Frontal cortex (tissue), 3 donors: ENCODE measurements at regions not wholly inside any gene's neighbourhood (a gene's known extent, or its start where the extent isn't known, plus 50 kb on each side); places are given as distances from the start of the nearest gene placed in this dataset.
"Not testable (repeated sequence)": the region's sequence is repeated elsewhere in the genome, so short reads cannot be mapped to it uniquely, and the experiment has no call there.

ENCODE experiments used
- DNase-seq, 2 donors: peaks; one replicate each; pipeline ENCODE4 v3.0.0; 2012; ENCODE audit warnings: low spot score in 2 of 2
- FAIRE-seq: peaks from 2 replicates; lab custom pipeline; 2012; peaks lifted over from hg19 to GRCh38; lab: Jason Lieb, UNC
- donor health status: control.
- donor health status: control.
- donor health status: control.

GRCh38 chr11:89612096-89612495 lies 98.0 kb upstream of the TRIM77 start:
- DNase-seq (no peak), FAIRE-seq (no peak)

DNA sequence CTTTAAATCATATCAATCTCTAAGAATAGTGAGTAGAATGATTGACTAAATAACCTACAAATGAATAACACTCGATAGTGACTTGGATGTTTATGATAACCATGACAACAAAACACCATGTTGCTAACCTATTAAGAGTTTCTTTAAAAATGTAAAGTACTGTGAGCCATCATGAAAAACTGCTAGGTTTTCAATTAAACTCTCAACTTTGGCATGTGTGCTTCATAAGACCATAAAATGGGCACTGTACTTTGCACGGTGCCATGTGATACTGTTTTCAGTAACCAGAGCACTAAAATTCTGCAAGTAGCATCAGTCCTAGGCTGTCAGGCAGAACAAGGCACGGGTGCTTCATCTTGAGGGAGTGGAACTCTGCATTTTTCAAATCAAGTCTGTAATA lies 96.2 kb upstream of the TRIM77 start:
- no peak for FAIRE-seq
- no peak for DNase-seq

GRCh38 chr11:89614428-89614827 lies 95.7 kb upstream of the TRIM77 start:
- DNase-seq: not testable (repeated sequence)
- peak; percentile 40 for FAIRE-seq

- not testable (repeated sequence) for FAIRE-seq, DNase-seq
Measured at GRCh38 chr11:89615642-89616041, 94.5 kb upstream of the TRIM77 start.

- FAIRE-seq: peak; percentile 28
- DNase-seq: not testable (repeated sequence)
Measured at GRCh38 chr11:89616161-89616560, 93.9 kb upstream of the TRIM77 start.

GRCh38 chr11:89616999-89617602 lies 93.0 kb upstream of the TRIM77 start:
- peak; percentile 99 for FAIRE-seq
- DNase-seq: not testable (repeated sequence)

- not testable (repeated sequence) for FAIRE-seq, DNase-seq
Measured at GRCh38 chr11:89620721-89621120, 89.4 kb upstream of the TRIM77 start.

DNA sequence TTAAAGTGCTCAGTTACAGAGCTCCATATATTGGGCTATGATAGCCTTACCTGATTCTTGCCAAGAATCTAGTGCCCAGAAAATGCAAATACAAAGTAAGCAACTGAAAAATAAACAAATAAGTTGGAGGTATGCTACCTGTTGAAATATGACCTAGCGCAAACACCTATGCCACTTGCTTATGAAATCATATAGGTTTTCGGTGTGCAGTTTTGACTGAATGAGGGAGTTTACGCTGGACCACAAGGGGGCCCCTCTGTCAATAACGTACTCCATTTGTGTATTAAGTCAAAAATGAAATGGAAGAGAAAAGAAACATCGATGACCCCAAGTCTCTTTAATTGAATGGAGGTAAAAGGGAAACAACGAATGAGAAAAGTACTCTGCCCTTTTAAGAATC lies 84.9 kb upstream of the TRIM77 start:
- no peak for FAIRE-seq
- DNase-seq: no peak

DNA sequence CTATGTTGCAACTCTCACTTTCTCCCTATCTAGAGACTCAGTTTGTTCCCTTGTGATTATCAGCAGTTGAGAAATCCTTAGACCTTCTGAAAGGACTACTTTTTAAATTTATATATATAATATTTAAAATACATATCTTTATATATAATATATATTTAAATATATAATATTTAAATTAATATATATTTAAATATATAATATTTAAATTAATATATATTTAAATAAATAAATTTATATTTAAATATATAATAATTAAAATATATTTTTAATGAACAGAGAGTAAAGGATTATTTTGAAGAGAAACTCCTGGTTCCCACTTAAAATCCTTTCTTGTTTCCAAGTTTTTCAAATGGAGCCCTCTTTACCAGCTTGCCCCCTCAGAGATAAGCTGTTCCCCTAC lies 83.7 kb upstream of the TRIM77 start:
- FAIRE-seq (peak; percentile 66), DNase-seq (no peak)

DNA sequence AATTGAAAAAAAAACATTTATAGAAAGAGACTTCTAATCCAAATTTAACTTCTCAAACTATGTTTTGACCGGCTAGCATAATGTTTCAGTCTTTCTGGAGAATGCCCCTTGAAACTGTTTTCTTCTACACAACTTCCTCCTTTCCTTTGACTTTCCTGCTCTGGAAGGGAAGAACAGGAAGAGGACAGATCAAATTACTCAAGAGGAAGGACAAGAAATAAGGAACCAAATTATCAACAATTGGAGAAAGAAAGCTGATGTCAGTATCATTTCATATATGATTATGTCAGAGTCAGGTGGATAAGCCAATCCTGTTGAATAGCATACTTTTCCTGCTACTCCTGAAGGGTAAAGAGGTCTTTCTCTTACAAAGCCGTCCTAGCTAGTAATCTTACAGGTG lies 83.2 kb upstream of the TRIM77 start:
- DNase-seq, FAIRE-seq: not testable (repeated sequence)

GRCh38 chr11:89633135-89633705 lies 76.9 kb upstream of the TRIM77 start:
- no peak for DNase-seq
- peak; percentile 39 for FAIRE-seq

GRCh38 chr11:89640777-89641176 lies 69.3 kb upstream of the TRIM77 start:
- not testable (repeated sequence) for DNase-seq, FAIRE-seq

- DNase-seq, FAIRE-seq: not testable (repeated sequence)
Measured at GRCh38 chr11:89648232-89648631, 61.9 kb upstream of the TRIM77 start.

DNA sequence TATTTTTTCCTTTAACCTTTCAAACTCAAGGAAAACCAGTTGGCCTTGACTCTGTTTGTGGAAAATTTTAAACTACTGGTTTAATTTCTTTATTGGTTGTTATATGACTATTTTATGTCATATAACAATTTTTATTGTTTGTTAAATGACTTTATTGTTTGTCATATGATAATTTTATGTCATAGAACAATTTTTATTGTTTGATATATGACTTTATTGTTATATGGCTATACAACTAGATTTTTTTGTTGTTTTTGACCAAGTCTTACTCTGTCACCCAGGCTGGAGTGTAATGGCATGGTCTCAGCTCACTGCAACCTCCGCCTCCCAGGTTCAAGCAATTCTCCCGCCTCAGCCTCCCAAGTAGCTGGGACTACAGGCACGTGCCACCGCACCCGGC lies 61.1 kb upstream of the TRIM77 start:
- DNase-seq, FAIRE-seq: not testable (repeated sequence)

- FAIRE-seq, DNase-seq: not testable (repeated sequence)
Measured at GRCh38 chr11:89654669-89655068, 55.4 kb upstream of the TRIM77 start.

DNA sequence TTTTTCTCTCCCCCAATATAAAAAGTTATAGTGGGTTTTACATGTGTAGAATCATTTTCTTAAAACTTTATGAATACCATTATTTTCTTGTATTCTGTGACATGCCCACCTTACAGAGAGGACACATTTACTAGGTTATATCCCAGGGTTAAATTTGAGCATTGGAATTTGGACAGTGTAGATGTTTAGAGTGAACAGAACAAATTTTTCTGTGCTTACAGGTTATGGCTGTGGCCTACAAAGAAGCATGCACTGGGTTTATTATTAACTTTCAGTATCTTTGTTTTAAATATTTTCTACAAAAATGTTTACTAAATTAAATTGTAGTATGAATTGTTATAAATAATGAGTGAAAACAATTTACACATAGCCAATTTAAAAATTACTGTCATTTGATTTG lies 51.3 kb upstream of the TRIM77 start:
- FAIRE-seq, DNase-seq: not testable (repeated sequence)

DNA sequence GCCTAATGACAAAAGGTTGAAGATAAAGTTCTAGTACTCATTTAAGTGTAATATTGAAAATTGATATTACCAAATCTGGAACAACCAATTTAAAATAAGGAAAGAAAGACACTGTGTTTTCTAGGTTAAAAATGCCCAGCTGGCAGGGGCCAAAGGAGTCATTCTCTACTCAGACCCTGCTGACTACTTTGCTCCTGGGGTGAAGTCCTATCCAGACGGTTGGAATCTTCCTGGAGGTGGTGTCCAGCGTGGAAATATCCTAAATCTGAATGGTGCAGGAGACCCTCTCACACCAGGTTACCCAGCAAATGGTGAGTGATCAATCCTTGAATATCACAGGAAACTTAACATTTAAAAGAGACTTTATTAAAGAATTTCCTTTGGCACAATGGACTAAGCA lies 50.7 kb upstream of the TRIM77 start:
- DNase-seq, FAIRE-seq: not testable (repeated sequence)

GRCh38 chr11:89660234-89660633 lies 49.9 kb upstream of the TRIM77 start:
- FAIRE-seq: no peak
- DNase-seq: no peak
